Fibroblast of mammary gland (primary cell): ENCODE measurements at regions not wholly inside any gene's neighbourhood (a gene's known extent, or its start where the extent isn't known, plus 50 kb on each side); places are given as distances from the start of the nearest gene placed in this dataset.

Source experiments
- DNase-seq: peaks from one replicate; pipeline ENCODE4 v3.0.0-alpha.2; 2010; ENCODE audit warnings: low read depth
- H3K4me3 ChIP-seq: 2 replicates; pipeline ENCODE4 v1.5.1; 2011; ENCODE audit warnings: low read depth, mild to moderate bottlenecking, low read length, moderate library complexity; ENCODE audit not compliant: control insufficient read depth
- TF ChIP-seq, protein P1 (sequence below): conservative IDR thresholded peaks from 2 replicates; pipeline ENCODE4 v1.5.1; 2011; ENCODE audit warnings: low read depth, low read length, inconsistent platforms; ENCODE audit not compliant: control insufficient read depth, insufficient read depth

GRCh38 chr1:189681252-189681919, 796.3 kb downstream of the BRINP3 start:
- no peak for DNase-seq
- H3K4me3 ChIP-seq, result no peak overlapping the region
- TF ChIP-seq, protein P1, sequence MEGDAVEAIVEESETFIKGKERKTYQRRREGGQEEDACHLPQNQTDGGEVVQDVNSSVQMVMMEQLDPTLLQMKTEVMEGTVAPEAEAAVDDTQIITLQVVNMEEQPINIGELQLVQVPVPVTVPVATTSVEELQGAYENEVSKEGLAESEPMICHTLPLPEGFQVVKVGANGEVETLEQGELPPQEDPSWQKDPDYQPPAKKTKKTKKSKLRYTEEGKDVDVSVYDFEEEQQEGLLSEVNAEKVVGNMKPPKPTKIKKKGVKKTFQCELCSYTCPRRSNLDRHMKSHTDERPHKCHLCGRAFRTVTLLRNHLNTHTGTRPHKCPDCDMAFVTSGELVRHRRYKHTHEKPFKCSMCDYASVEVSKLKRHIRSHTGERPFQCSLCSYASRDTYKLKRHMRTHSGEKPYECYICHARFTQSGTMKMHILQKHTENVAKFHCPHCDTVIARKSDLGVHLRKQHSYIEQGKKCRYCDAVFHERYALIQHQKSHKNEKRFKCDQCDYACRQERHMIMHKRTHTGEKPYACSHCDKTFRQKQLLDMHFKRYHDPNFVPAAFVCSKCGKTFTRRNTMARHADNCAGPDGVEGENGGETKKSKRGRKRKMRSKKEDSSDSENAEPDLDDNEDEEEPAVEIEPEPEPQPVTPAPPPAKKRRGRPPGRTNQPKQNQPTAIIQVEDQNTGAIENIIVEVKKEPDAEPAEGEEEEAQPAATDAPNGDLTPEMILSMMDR, result no peak

- no peak for DNase-seq
- H3K4me3 ChIP-seq, result no peak overlapping the region
- TF ChIP-seq, protein P1, result no peak
These were observed 795.1 kb downstream of the BRINP3 start for GRCh38 chr1:189682591-189682990.

DNA sequence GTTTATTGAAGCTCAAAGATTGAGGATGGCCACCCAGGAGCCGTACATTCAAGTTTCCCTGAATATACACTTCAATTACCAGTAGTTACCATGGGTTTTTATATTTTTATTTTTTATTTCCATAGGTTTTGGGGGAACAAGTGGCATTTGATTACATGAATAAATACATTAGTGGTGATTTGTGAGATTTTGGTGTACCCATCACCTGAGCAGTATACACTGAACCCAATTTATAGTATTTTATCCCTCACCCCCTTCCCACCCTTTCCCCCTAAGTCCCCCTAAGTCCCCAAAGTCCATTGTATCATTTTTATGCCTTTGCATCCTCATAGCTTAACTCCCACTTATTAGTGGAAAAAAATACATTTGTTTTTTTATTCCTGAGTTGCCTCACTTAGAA, 791.4 kb downstream of the BRINP3 start:
- TF ChIP-seq, protein P1, result no peak
- no peak for DNase-seq
- no peak overlapping the region for H3K4me3 ChIP-seq

- TF ChIP-seq, protein P1, result no peak
- no peak for DNase-seq
- H3K4me3 ChIP-seq, result no peak overlapping the region
These were observed 784.5 kb downstream of the BRINP3 start for GRCh38 chr1:189693140-189693539.

DNA sequence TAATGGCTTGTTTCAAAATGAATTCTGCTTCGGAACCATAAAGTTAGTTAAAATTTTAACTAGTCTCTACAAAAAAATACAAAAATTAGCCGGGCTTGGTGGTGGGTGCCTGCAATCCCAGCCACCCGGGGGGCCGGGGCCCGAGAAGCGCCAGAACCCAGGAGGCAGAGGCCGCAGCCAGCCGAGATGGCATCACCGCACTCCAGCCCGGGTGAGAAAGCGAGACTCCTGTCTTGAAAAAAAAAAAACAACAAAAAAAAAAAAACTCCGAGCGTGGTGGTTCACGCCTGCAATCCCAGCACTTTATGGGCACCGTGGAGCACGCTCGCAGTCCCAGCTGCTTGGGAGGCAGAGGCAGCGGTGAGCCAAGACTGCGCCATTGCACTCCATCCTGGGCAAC, 781.4 kb downstream of the BRINP3 start:
- H3K4me3 ChIP-seq, result no peak overlapping the region
- no peak for DNase-seq
- TF ChIP-seq, protein P1, result no peak

- no peak overlapping the region for H3K4me3 ChIP-seq
- no peak for DNase-seq
- TF ChIP-seq, protein P1, result no peak
These were observed 780.6 kb downstream of the BRINP3 start for GRCh38 chr1:189697113-189697512.

DNA sequence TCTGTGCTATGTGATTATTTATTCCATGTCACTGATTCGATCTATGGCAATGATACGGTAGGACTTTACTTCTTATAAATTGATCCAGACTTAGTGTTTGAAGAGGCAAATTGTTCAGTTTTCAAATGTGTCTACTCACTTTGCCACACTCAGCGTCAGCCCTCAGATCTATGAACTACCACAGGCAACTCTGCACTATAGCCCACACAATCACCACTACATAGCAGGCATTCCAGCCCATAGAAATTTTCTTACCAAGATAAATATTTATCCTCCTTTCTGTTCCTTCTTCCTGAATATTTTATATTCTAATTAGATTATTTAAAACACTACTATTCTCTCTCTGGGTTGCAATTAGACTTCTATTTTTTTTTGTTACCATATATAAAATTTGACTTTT, 776.1 kb downstream of the BRINP3 start:
- no peak overlapping the region for H3K4me3 ChIP-seq
- DNase-seq, result no peak
- TF ChIP-seq, protein P1, result no peak
